Small intestine (tissue), 7 donors: ENCODE measurements at regions not wholly inside any gene's neighbourhood (a gene's known extent, or its start where the extent isn't known, plus 50 kb on each side); places are given as distances from the start of the nearest gene placed in this dataset.
A peak's percentile ranks its signal among the peaks of the same experiment; 100 is the strongest.

Experiments used
- DNase-seq, 2 donors: peaks; one replicate each; pipeline versions ENCODE4 v3.0.0 to v3.0.0-alpha.2; 2013
- FAIRE-seq: peaks from 2 replicates; lab custom pipeline; 2012; peaks lifted over from hg19 to GRCh38; lab: Jason Lieb, UNC
- H3K27ac ChIP-seq, 3 donors: one replicate each; pipeline ENCODE4 v1.5.1; 2013; ENCODE audit warnings: low read length in 2 of 3, mild to moderate bottlenecking in 2 of 3, control low read depth in 1 of 3, inconsistent platforms in 1 of 3, low read depth in 1 of 3, moderate library complexity in 1 of 3
- H3K27me3 ChIP-seq, 3 donors: one replicate each; pipeline ENCODE4 v1.6.1; 2013; ENCODE audit warnings: low read length in 3 of 3, inconsistent platforms in 1 of 3; ENCODE audit not compliant: control insufficient read depth in 3 of 3, insufficient read depth in 3 of 3
- H3K36me3 ChIP-seq, 3 donors: one replicate each; pipeline ENCODE4 v1.6.1; 2013; ENCODE audit warnings: low read length in 3 of 3, inconsistent platforms in 1 of 3, low read depth in 1 of 3, mild to moderate bottlenecking in 1 of 3, moderate library complexity in 1 of 3; ENCODE audit not compliant: control insufficient read depth in 3 of 3, insufficient read depth in 2 of 3
- H3K4me1 ChIP-seq, 3 donors: one replicate each; pipeline ENCODE4 v1.6.1; 2013; ENCODE audit warnings: low read length in 2 of 3, inconsistent platforms in 1 of 3, low read depth in 1 of 3, mild to moderate bottlenecking in 1 of 3, moderate library complexity in 1 of 3; ENCODE audit not compliant: control insufficient read depth in 3 of 3, insufficient read depth in 2 of 3
- H3K4me3 ChIP-seq, 3 donors: one replicate each; pipeline ENCODE4 v1.5.1; 2013; ENCODE audit warnings: low read length in 3 of 3, control low read depth in 1 of 3, inconsistent platforms in 1 of 3, low read depth in 1 of 3, mild to moderate bottlenecking in 1 of 3, moderate library complexity in 1 of 3
- H3K9me3 ChIP-seq, 2 donors: one replicate each; pipeline ENCODE4 v1.6.1; 2013; ENCODE audit warnings: low read depth in 1 of 2, low read length in 1 of 2; ENCODE audit not compliant: control insufficient read depth in 2 of 2, insufficient read depth in 1 of 2
- WGBS, 3 donors: extraction: QIAGEN DNeasy Blood & Tissue Kit; methylation state at CpG; one replicate each; pipeline ENCODE4 v1.1.7; 2013; 5-methylcytosine and 5-hydroxymethylcytosine counted together
- donor health status: healthy with polysubstance abuse.
- donor health status: control.
- donor health status: control.
- donor health status: Bipolar disorder and iron deficiency.
- donor health status: healthy.

DNA sequence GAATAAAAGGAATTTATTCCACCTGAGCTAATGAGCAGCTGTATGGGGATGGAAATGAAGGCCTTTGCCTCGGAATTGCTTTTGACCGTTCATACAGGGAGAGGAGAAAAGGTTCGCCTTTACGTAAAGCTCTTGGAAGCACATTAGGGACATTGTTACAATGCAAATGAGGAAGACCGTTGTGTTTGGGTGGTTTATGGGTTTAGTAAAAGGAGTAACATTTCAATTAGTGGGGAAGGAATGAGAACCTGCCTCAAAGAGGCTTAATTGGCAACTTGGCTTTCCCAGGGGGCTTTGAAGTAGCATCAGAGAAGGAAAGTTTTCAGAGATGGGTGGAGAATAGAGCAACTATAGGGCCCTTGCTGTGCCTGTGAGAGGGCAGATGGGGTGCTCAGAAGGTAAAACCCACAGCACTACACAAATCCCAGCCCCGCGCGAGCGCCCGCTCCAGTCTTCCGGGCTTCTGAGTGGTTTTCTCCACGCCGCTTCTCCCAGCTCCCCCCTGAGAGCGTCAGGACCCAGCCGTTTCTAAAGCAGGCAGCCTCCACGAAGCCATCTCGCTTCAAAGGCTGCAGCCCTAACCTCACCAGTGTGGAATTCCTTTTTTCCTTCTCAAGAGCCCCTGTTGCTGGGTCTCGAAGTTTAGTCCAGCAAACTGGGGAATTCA, 192.0 kb upstream of the HES1 start:
- Histone ChIP-seq H3K9me3 (no peaks in the 10 kb centered on the region), H3K36me3 (no peaks in the 10 kb centered on the region), H3K27me3 (no peaks in the 10 kb centered on the region), H3K27ac (no peak overlapping the region), H3K4me3 (no peak overlapping the region), H3K4me1 (peaks cover 0 to 2% (median 0%) of the 10 kb centered on the region in 3 donors)
- DNase-seq (no peak), FAIRE-seq (no peak)
- WGBS, 3 donors, result 77 to 84% (median 79%) methylated on average over 18 of the region's 18 CpGs

DNA sequence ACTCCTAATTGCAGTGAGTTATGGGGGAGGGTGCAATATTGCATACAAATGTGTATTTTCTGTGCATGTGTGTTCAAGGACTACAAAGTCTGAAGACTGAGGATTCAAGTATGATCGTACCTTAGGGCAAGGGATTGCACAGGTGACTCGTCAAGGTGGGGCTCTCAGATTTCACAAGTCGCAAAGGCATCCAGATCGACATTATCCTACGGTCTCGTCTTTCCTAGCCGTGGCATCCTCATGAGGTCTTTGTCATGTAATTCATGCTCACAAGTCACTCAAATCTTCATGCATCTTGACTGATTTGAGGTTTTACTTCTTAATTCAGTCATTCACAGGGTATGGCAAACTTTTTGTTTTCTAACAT, 191.4 kb upstream of the HES1 start:
- DNase-seq (no peak), FAIRE-seq (no peak)
- Histone ChIP-seq H3K27me3 (no peaks in the 10 kb centered on the region), H3K36me3 (no peaks in the 10 kb centered on the region), H3K27ac (no peak overlapping the region), H3K4me1 (peaks cover 0 to 2% (median 0%) of the 10 kb centered on the region in 3 donors), H3K9me3 (no peaks in the 10 kb centered on the region), H3K4me3 (no peak overlapping the region)
- WGBS, 3 donors, result 85 to 91% (median 88%) methylated on average over 7 of the region's 7 CpGs

DNA sequence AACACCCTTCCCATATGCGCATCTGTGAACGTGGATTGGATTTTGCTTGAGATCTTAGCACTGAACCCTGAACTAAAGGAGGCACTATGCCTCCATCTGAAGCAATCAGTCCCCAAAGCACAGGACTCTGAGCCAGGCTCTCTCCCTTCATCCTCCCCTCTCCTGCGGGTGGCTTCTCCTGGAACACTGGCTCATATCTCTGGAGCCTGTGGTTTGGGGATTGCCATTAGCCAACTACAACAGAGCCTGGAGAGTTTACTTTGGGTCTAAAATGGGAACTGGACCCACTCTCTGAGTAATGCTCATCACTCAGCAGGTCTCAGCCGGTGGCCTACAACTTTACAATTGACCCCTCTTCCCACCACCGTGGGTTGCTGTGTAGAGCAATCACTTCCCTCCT, 190.8 kb upstream of the HES1 start:
- FAIRE-seq (no peak), DNase-seq (no peak)
- Histone ChIP-seq H3K27ac (no peak overlapping the region), H3K9me3 (no peaks in the 10 kb centered on the region), H3K27me3 (no peaks in the 10 kb centered on the region), H3K36me3 (no peaks in the 10 kb centered on the region), H3K4me1 (peaks cover 0 to 2% (median 0%) of the 10 kb centered on the region in 3 donors), H3K4me3 (no peak overlapping the region)
- WGBS, 3 donors, result 83 to 91% (median 91%) methylated on average over 5 of the region's 5 CpGs

DNA sequence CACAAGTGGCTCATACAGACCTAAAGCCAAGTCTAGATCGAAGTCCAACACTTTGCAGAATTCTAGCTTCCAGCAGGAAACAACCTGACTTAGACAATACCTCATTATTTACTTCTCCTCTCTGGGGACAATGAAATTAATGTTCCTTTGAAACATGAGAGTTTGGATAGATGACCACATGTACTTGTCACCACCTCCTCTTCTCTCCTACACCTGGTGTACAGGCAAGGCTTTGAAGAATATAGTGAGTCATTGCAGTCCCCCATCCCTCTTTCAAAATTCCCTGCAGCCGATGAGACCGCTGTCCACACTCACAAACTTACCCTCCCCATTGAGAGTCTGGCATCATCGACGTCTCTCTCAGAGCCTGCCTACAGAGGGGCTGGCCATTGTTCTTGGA, 189.0 kb upstream of the HES1 start:
- DNase-seq, result peak; percentile 36 to 53
- no peak overlapping the region for H3K27ac ChIP-seq
- peaks cover 0 to 3% of the 10 kb centered on the region in 2 donors for H3K9me3 ChIP-seq
- H3K36me3 ChIP-seq, result no peaks in the 10 kb centered on the region
- no peak overlapping the region for H3K4me3 ChIP-seq
- FAIRE-seq, result no peak
- H3K27me3 ChIP-seq, result no peaks in the 10 kb centered on the region
- WGBS, 3 donors, result 23 to 44% (median 36%) methylated on average over 5 of the region's 5 CpGs
- peaks cover 0 to 2% (median 0%) of the 10 kb centered on the region in 3 donors for H3K4me1 ChIP-seq

DNA sequence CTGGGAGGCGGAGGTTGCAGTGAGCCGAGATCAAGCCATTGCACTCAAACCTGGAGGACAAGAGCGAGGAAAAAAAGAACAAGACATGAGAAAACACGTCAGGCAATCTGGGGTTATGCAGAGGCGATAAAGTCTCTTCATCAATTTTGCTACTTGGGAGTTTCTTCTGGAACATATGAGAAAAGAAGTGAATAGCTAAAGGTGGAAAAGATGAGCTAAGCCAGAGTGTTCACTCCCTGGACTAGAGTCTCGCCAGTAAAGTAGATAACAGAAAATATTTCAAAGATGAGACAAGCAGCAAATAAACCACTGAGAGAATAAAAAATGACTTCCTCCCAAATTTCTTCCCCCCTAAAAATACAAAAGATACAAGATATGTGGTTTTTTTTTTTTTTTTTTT, 188.4 kb upstream of the HES1 start:
- 82 to 84% (median 82%) methylated on average over 6 of the region's 6 CpGs for WGBS, 3 donors
- H3K4me1 ChIP-seq, result peaks cover 0 to 2% (median 0%) of the 10 kb centered on the region in 3 donors
- peaks cover 0 to 3% of the 10 kb centered on the region in 2 donors for H3K9me3 ChIP-seq
- no peak overlapping the region for H3K27ac ChIP-seq
- FAIRE-seq, result no peak
- DNase-seq, result no peak
- H3K36me3 ChIP-seq, result no peaks in the 10 kb centered on the region
- H3K4me3 ChIP-seq, result no peak overlapping the region
- H3K27me3 ChIP-seq, result no peaks in the 10 kb centered on the region

DNA sequence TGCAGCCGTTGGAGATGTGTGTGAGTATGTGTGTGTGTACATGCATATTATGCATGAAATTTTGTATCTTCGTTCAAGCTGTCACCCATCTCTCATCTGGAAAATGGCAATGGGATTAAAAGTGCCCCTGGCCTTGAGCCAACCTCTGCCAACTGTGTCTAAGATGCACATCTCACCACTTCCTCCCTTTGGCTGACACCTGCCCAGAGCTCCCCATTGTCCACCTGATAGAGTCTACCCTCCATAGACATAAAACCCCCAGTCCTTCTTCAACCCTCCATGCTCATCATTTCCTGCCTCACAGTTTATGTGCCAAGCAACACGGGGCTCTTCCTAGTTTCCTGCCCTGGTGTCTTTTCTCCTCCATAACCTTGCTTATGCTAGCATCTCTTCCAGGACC, 187.5 kb upstream of the HES1 start:
- peaks cover 0 to 3% of the 10 kb centered on the region in 2 donors for H3K9me3 ChIP-seq
- no peak overlapping the region for H3K4me3 ChIP-seq
- H3K4me1 ChIP-seq, result no peaks in the 10 kb centered on the region
- H3K36me3 ChIP-seq, result no peaks in the 10 kb centered on the region
- FAIRE-seq, result no peak
- H3K27me3 ChIP-seq, result no peaks in the 10 kb centered on the region
- no peak for DNase-seq
- no peak overlapping the region for H3K27ac ChIP-seq
- WGBS, 3 donors, result 60 to 80% (median 75%) methylated on average over 3 of the region's 3 CpGs

DNA sequence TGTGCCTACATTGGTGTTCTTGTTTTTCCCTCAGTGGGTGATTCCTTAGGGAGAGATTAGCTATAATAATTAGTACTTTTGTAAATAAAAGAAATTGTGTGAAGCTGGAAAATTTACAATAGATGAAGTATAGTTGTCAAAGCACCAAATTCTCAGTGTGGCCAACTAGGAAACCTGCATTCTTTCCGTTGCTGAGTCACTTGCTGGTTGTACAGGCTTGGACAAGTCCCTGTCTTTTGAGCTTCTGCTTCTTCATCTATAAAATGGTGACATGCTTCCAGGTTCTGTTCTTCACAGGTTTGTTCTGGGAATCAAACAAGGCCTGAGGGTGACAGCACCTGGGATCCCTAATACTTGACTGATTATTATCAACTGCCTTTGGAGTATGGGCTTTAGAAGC, 184.1 kb upstream of the HES1 start:
- WGBS, 3 donors, result 89 to 97% (median 90%) methylated on average over 1 of the region's 1 CpG
- no peak overlapping the region for H3K27ac ChIP-seq
- DNase-seq, result no peak
- no peak overlapping the region for H3K4me3 ChIP-seq
- no peaks in the 10 kb centered on the region for H3K36me3 ChIP-seq
- H3K27me3 ChIP-seq, result no peaks in the 10 kb centered on the region
- no peak for FAIRE-seq
- peaks cover 2 to 15% of the 10 kb centered on the region in 2 donors for H3K9me3 ChIP-seq
- H3K4me1 ChIP-seq, result no peaks in the 10 kb centered on the region

DNA sequence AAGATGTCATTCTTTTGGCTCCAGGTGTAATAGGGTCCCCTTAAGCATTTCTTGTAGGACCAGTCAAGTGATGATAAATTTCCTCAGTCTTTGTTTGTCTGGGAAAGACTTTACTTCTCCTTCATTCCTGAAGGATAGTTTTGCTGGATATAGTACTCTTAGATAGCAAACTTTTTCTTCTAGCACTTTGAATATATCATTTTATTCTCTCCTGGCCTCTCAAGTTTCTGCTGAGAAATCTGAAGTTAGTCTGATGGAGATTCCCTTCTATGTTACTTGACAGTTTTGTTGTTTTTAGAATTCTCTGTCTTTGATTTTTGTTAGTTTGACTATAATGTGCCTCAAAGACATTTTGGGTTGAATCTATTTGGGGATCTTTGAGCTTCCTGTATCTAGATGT, 181.2 kb upstream of the HES1 start:
- Histone ChIP-seq H3K9me3 (peaks cover 2 to 15% of the 10 kb centered on the region in 2 donors), H3K4me1 (peaks cover 0 to under 1% (median 0%) of the 10 kb centered on the region in 3 donors), H3K27ac (no peak overlapping the region), H3K4me3 (no peak overlapping the region), H3K36me3 (no peaks in the 10 kb centered on the region), H3K27me3 (no peaks in the 10 kb centered on the region)
- no peak for FAIRE-seq
- DNase-seq, result no peak

DNA sequence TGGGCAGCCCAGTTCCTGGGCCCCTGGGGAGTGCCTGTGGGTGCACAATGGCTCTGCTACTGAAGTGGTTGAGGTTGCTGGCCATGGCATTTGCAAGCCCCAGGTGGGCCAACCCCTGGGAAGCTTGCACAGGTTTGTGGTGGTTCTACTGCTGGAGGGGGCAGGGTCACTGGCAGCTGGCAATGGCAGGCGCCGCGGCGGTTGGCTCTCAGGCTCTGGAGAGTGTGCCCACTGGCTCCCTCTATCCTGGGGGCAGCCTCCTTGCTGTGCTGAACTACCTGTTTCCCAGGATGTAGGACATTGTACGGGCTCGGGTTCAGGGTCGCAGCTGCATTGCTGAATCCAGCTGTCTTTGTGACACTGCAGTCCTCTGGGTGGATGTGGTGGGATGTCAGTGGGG, 180.2 kb upstream of the HES1 start:
- Histone ChIP-seq H3K4me3 (no peak overlapping the region), H3K27ac (no peak overlapping the region), H3K9me3 (peaks cover 2 to 15% of the 10 kb centered on the region in 2 donors), H3K36me3 (no peaks in the 10 kb centered on the region), H3K4me1 (peaks cover 0 to 8% (median 0%) of the 10 kb centered on the region in 3 donors), H3K27me3 (no peaks in the 10 kb centered on the region)
- FAIRE-seq (no peak), DNase-seq (no peak)
- WGBS, 3 donors, result 95 to 98% (median 97%) methylated on average over 7 of the region's 7 CpGs
